HG02642 (cell line): ENCODE measurements at regions not wholly inside any gene's neighbourhood (a gene's known extent, or its start where the extent isn't known, plus 50 kb on each side); places are given as distances from the start of the nearest gene placed in this dataset.
"Not testable (repeated sequence)": the region's sequence is repeated elsewhere in the genome, so short reads cannot be mapped to it uniquely, and the experiment has no call there.

Experiments
- ATAC-seq: cut with Tn5 transposase; IDR thresholded peaks from one replicate; pipeline ENCODE4 v1.9.1; 2021; ENCODE audit warnings: mild to moderate bottlenecking; ENCODE audit not compliant: unreplicated experiment, poor library complexity

DNA sequence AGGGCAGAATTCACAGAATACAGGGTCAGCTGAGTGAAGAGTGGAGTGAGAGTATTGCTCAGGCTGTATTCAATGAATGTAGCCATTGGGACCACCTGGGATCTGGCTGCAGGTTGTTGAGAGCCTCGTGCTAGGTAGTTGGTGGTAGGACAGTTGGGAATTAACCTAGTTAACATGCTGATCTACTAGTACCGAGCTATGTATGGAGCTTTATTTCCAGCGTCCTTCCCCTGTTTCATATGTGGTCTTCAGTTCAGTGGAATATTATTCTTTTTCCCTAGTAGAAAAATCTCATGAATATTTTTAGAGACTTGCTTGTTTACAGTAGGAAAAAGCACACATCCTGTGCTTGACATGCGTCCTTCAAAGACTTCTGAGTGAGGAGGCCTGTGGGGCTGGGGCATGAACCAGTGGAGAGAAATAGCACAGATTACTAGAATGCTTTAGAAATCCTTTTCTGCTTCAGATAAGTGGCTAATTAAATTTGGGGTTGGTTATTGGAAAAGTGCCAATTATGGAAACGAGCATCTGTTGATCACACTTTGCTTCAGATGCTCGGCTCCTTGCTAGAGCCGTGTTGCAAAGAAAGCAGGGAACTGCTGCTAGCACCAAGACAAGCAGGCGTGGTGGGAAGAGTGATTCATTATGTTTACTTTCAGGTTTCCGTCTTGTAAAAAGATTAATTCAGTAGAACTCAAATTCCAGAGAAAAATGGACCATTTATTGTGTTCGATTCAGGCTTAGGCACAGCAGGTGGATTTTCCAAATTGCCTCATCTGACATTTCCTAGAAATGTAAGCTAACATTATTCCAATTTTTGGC, 53.6 kb downstream of the ARF6 start:
- ATAC-seq: no peak

DNA sequence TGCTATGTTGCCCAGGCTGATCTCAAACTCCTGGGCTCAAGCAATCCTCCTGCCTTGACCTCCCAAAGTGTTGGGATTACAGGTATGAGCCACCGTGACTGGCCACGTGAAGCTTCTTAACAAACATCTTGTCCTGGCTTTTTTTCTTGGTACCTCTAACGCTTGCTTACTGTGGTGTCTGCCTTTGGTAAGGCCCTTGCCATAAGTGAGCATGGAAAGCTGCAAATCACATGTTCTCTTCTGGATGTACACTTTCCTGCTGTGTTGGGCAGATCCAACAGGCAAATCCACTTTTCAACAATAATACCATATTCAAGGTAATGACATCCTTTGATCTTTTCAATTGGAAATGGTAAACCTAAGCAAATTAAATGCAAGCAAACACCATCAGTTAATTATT, 54.6 kb downstream of the ARF6 start:
- no peak for ATAC-seq

DNA sequence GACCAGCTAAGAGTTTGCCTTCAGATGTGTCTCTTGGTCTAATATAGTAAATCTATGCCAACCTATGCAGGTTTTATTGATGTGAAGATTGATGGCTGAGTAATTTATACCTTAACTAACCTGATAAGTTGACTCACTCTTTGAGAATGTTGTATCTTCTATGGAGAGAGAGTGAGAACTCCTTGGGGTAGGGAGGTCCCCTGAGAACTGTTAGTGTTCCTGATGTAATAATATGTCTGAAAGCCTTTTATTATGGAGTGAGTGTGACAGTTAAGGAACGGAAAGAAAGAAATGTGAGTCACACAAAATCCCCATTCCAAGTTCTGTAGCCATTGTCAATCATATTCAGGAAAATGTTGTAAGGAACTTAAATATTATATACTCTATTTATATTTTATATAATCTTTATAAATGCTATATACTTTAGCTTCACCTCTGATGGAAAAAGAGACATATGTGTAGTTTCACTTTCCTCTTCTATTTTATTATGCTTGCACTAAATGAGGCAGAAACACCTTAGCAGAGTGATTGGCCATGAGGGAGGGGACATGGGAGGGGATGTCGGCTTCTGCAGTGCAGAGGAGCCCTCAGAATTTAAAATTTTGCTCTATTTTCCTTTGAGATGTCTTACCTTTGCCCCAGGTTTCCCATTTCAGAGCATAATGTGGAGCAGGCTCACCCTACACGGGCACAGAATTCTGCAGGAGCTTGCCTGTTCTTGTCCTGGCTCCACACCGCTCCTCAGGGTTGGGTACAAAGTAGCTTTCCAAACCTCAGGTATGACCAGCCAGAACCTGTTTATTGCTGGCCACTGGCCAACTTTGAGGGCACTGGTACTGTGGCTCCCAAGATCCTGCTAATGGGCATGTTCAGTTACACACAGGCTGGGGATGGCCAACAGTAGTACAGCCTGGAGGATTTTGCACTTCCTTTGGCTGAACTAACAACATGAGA, 57.7 kb downstream of the ARF6 start:
- ATAC-seq: no peak

DNA sequence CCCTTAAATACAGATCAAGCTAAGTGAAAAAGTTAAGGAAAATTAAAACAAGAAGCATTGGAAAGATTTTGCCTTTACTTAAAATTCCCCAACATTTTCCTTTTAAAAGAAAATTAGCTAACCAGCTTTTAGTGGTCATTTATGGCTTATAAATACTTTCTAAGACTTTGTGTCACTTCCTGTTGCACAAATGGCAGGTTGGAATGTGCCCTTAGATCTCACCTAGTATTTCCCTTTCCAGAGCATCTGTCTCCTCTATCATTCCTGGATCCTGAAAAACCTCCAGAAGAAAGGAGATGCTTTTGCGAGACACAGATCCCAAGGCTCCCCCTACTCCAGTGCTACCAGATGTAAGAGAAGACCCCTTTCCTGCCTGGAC, 58.3 kb downstream of the ARF6 start:
- ATAC-seq: no peak

DNA sequence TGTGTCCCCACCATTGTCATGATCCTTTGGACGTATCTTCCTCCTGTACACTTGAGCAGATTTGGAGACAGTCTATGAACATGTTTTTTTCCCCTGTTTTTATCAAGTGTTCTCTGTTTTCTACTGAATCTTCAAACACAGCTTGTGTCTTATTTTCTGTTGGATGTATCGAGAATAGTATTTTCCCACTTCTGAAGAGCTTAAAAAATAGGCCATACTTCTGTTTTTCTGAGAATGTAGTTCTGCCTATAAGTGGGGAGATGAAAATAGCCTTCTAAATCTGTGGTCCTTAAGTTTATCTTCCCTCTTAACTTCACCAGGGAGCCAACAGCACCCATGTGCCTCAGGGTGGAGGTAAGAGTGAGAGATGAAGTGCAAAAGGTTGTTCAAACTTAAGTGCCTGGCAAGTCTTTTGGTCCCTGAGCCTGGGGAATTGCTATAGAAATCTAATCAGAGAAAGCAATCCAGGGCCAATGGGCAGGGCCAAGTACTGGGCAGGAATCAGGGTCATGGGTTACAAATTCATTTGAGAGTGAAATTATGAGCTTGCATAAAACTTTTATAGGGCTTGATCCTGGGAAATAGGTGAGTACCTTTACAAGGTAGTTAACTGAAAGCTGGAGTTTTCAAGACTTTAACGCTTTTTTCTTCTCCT, 58.9 kb downstream of the ARF6 start:
- ATAC-seq: no peak

DNA sequence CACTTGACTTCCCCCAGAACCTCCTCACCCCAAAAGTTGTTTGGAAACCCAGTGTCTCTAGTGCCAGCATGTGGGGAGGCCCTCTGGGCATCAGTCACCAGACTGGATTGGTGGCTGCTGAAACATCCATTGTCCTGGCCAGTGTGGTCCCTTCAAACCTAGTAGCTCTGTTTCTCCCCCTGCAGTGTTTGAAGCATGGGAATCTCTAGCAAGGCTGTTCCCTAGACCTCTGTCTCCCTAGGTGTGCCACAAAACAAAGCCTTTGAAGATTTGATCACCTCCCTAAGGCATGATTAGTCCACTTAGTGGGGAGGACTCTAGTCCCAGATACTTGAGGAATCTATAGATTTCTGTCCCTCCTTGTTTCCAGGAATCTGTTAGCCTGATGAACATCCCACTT, 60.3 kb downstream of the ARF6 start:
- no peak for ATAC-seq

DNA sequence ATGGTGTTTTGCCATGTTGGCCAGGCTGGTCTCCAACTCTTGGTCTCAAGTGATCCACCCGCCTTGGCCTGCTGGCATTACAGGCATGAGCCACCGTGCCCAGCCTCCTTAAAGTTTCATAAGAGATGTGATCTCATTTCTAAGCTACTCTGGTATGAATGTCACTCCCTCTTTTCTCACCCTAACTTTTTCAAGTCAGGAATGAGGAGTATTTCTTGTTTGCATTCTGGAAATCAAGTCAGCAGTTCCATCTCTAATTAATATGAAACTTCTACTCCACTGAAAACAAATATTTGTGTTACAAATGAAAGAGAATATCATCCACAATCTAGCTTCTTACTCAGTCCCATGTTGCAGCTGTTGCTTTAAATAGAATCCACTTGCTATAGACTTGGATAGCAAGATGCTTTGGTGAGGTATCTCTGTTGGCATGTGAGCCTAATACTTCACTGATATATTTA, 61.3 kb downstream of the ARF6 start:
- no peak for ATAC-seq

DNA sequence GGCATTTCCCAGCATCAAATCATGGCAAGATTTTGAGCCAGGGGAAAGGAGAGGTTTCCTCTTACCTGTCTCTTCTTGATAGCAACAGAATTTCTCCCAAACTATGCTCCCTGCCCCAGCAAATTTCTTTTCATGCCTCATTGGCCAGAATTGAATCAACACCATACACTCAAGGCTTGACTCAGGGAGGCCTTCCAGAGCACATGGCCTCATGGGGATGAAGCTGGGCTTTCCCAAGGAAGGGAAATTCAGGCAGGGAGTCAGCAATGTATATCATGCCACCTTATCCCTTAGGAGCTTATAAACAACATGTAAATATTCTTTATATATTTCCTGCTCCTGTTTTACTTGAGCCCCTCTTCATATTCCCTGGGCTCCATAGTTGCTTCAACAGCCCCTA, 62.1 kb downstream of the ARF6 start:
- no peak for ATAC-seq

DNA sequence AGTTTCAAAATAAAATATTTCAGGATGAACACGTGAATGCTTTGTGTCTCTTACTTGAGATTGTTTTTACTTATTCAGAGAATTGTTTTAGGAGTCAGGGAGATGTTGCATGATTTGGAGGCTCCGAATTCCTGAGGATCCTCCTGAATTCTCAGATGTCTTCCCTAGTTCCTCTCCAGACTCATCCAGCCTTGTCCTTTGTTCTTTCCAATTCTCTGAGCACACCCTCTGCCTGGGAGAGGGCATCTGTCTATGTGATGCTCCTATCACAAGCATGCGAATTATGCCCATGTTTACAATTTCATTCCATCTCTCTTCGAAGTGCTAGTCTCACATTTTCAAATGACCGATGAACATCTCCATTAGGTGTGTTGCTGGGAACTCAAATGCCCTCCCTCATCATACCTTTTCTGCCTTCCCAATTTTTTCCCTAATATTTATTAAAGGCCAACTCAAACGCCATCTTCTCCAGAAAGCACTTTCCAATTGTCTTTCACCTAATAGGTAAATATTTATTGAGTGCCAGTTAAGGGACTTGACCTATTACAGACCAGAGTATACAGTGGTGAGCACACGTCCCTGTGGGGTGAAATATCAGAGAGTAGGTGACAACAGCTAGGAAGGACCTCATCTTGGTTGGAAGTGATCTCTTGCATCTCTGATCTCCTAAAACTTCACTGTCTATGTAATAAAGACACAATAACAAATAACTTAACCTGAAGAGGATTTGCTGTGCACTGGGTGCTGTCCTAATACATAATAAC, 64.4 kb downstream of the ARF6 start:
- ATAC-seq: no peak

DNA sequence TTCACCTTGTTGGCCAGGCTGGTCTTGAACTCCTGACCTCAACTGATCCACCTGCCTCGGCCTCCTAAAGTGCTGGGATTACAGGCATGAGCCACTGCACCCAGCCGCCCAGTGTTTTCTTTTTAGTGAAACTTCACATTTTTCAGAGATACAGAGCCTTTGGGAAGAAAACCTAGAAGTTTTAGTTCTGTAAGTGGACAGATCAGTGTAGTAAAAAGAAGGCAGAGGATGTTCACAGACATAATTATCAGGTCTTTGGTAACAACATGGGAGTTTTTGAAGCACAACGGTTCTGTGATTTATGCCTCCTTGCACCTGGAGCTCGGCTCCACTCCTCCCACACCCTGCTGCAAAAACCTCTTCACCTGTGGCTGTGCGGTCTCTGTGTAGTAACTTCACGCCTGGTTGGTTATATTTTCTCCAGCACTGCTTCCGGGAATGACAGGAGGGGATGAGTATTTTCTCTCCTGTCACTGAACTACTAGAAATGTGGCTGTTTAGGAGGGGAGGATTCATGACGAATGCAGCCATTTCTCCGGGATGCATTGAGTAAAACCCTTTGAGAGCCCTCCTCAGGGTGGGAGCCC, 67.0 kb downstream of the ARF6 start:
- ATAC-seq: peak; percentile 59

DNA sequence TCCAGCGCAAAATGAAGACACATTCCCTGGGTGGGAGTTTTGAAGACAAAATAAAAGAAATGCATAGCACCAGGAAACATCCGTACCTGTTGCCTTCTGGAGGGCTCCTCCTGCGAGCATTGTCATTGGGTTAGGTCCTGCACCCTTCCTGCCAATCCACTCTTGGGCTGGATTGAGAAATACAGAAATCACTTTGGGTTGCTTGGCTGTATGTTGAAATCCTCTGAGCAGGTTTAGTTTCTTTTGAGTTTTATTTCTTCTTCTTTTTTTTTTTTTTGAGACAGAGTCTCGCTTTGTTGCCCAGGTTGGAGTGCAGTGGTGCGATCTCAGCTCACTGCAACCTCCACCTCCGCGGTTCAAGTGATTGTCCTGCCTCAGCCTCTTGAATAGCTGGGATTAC, 67.6 kb downstream of the ARF6 start:
- ATAC-seq: peak; percentile 8

DNA sequence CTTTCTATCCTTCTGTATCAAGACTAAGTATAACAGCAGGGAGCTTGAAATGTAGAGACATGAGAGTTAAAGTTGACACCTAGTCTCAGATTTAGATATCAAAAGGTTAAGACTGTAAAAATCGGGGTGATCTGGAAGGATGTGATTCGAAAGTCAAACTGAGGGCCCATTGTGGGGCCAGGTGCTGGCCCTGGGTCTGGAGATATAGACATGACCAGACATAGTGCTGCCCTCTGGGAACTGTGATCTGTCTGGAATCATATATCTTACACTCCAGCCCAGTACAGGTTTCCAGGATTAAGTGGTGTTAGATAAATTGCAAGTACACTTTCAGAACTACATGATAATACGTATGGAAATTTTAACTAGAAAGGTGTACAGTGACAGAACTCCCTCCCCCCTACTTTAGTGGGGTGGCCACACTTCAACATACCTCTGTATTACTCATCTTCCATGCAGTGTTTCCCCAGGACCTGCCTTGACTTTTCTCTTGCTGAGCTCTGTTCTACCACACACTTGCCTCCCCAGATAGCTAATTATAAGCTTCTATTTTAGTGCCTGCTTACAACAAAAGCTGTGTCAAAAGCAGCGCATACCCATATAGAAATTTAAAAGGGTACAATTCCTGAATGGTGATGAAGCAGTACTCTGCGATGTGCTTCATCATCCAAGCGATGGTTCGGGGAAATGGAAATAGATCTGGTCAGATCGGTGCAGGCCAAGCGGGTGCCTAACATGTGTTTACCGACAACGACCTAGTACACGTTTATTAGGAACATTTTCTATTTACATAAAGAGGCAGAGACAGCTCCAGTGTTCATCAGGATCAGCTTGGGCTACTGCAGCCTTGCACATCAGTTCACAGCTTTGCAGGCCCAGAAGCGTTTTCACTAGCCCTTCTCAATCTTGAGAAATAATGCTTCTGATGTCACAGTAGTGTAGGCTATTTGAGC, 68.7 kb downstream of the ARF6 start:
- ATAC-seq: peak; percentile 54

DNA sequence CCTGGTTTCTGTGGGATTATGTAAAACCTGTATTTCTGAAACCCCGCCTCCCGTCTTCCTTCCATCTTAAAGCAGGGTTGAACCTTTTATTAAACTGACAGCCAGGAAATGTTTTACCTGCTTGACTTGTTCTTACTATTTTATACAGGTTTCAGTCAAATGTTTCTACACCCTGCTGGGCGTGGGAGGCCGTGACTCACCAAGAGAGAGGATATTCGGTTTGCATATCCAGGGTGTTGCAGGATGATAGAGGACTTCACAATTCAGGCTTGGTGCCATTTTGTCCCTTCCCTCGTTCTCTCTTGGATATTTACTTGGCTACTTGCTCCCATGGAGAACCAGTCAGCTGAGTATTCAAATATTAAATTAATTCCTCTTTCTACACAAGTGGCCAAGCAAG, 69.7 kb downstream of the ARF6 start:
- peak; percentile 49 for ATAC-seq

DNA sequence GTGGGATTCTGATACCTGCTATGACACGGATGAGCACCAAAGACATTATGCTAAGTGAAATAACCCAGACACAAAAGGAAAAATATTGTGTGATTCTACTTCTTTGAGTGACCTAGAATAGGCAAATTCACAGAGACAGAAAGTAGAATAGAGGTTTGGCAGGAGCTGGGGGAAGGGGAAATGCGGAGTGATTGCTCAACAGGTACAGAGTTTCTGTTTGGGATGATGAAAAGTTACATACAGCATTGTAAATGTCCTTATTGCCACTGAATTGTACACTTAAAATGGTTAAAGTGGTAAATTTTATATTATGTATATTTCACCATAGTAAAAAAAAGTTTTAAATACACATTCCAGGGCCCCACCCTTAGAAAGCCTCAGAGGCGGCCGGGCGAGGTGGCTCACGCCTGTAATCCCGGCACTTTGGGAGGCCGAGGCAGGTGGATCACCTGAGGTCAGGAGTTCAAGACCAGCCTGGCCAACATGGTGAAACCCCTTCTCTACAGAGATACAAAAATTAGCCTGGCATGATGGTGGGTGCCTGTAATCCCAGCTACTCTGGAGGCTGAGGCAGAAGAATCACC, 72.3 kb downstream of the ARF6 start:
- ATAC-seq: not testable (repeated sequence)

DNA sequence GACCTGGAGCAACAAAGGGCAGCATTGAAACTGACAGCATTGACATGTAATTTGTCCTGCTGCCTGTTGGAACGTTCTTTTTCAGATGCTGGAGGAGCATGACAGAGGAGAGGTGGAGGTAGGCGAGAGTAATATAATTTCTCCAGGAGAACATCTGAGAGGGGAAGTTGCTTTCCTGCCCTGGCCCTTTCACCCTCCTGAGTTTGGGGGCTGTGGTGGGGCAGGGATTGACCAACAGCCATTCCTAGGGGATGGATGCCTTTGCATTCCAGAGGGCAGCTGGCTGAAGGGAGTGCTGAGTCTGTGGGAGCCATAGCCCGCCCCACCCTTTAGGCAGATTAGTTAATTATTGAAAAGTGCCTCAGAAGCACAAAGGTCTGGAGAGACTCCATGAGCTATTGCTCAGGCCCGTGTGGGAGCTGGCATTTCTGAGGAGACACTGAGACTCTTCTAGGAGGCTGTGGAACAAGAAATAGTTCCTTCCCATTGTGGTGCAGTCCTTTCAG, 73.5 kb downstream of the ARF6 start:
- no peak for ATAC-seq

DNA sequence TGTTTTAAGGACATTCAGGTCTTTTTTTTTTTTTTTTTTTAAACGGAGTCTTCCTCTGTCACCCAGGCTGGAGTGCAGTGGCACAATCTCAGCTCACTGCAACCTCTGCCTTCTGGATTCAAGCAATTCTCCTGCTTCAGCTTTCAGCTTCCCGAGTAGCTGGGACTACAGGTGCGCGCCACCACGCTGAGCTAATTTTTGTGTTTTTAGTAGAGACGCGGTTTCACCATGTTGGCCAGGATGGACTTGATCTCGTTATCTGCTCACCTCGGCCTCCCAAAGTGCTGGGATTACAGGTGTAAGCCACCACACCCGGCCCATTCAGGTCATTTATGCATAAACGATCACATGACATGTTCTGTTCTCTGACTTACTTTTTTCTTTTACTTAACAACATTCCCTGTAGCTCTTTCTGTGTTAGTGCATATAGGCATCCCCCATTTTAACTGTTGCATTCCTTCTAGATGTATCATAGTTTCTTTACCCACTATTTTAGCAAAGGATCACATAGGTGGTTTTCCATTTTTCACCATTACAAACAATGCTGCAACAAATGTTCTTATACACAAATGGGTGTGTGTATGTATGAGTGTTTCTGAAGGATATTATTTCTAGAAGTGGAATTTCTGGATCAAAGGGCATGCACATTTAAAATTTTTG, 74.2 kb downstream of the ARF6 start:
- ATAC-seq: no peak

DNA sequence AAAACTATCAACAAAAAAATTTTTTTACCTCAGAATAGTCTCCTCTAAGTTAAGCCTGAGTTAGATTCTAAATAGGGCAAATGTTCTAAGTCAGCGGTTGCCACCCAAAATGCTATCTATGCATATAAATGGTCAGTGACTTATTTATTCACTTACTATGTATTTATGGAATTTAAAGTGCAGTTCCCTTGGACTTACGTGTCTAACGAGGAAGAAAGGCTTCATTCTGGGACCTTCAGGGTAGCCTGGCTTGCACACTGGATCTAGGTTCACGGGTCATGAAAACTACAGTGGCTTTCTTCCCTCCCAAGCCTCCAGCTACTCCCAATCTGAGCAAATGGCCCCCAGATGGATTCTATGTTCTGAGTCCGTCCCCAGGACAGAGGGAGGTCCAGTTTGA, 77.1 kb downstream of the ARF6 start:
- ATAC-seq: no peak
